CD14-positive monocyte (primary cell): ENCODE measurements at regions not wholly inside any gene's neighbourhood (a gene's known extent, or its start where the extent isn't known, plus 50 kb on each side); places are given as distances from the start of the nearest gene placed in this dataset.

Source experiments
- DNase-seq, 3 donors: peaks; one replicate each; pipeline ENCODE4 v3.0.0-alpha.2; 2011 to 2022
- H2AFZ ChIP-seq: 2 replicates; pipeline ENCODE4 v1.6.0; 2012; ENCODE audit warnings: mild to moderate bottlenecking, low read depth, low read length, inconsistent platforms; ENCODE audit not compliant: insufficient read depth, poor library complexity, severe bottlenecking
- H3K27ac ChIP-seq, 2 donors: 1 replicate in 1 of 2; 2 replicates in 1 of 2; pipeline ENCODE4 v1.5.1; 2012 to 2013; ENCODE audit warnings: low read length in 2 of 2, control low read depth in 1 of 2, inconsistent platforms in 1 of 2, low read depth in 1 of 2, mild to moderate bottlenecking in 1 of 2
- H3K27me3 ChIP-seq, 2 donors: one replicate each; pipeline versions ENCODE4 v1.6.0 to v1.6.1; 2011 to 2013; ENCODE audit warnings: low read length in 2 of 2; ENCODE audit not compliant: control insufficient read depth in 2 of 2, insufficient read depth in 2 of 2
- H3K36me3 ChIP-seq, 2 donors: replicated peaks in 1 of 2; 1 replicate in 1 of 2; 2 replicates in 1 of 2; pipeline versions ENCODE4 v1.5.1 to v1.6.1; 2012 to 2013; ENCODE audit warnings: low read length in 2 of 2, control low read depth in 1 of 2, inconsistent platforms in 1 of 2, mild to moderate bottlenecking in 1 of 2; ENCODE audit not compliant: insufficient read depth in 2 of 2, control insufficient read depth in 1 of 2
- H3K4me1 ChIP-seq, 2 donors: 1 replicate in 1 of 2; 2 replicates in 1 of 2; pipeline versions ENCODE4 v1.5.1 to v1.6.1; 2012 to 2013; ENCODE audit warnings: low read length in 2 of 2, control low read depth in 1 of 2, inconsistent platforms in 1 of 2, mild to moderate bottlenecking in 1 of 2, moderate library complexity in 1 of 2; ENCODE audit not compliant: insufficient read depth in 2 of 2, control insufficient read depth in 1 of 2
- H3K4me2 ChIP-seq: replicated peaks from 2 replicates; pipeline ENCODE3; 2012; ENCODE audit warnings: low read length, moderate library complexity, mild to moderate bottlenecking; ENCODE audit not compliant: poor library complexity, severe bottlenecking; ENCODE audit errors: extremely low read depth
- H3K4me3 ChIP-seq, 3 experiments: fragments of 200-600 bp in 1 of 3; sonication (generic) in 1 of 3; replicated peaks in 1 of 3; 1 replicate in 2 of 3; 2 replicates in 1 of 3; pipeline ENCODE4 v1.5.1; 2011 to 2013; ENCODE audit warnings: low read length in 3 of 3, mild to moderate bottlenecking in 3 of 3, control low read depth in 2 of 3, low read depth in 2 of 3, inconsistent platforms in 1 of 3, moderate library complexity in 1 of 3
- H3K79me2 ChIP-seq: 2 replicates; pipeline ENCODE4 v1.6.0; 2012; ENCODE audit warnings: mild to moderate bottlenecking, control low read depth, inconsistent platforms, low read length, moderate library complexity; ENCODE audit not compliant: insufficient read depth
- H3K9ac ChIP-seq: 2 replicates; pipeline ENCODE4 v1.6.0; 2017; ENCODE audit warnings: low read length, mild to moderate bottlenecking; ENCODE audit not compliant: insufficient read depth, poor library complexity, severe bottlenecking
- H3K9me3 ChIP-seq, 2 donors: replicated peaks in 1 of 2; 1 replicate in 1 of 2; 2 replicates in 1 of 2; pipeline versions ENCODE4 v1.5.1 to v1.6.1; 2012 to 2013; ENCODE audit warnings: low read length in 2 of 2, control low read depth in 1 of 2; ENCODE audit not compliant: control insufficient read depth in 1 of 2, insufficient read depth in 1 of 2
- H4K20me1 ChIP-seq: 2 replicates; pipeline ENCODE4 v1.6.0; 2012; ENCODE audit warnings: mild to moderate bottlenecking, low read length, control low read depth, moderate library complexity; ENCODE audit not compliant: insufficient read depth
- H3K27ac Mint-ChIP-seq, 7 donors: one replicate each; pipeline ENCODE4 v1.8.0; 2020; ENCODE audit warnings: mild to moderate bottlenecking in 7 of 7, mixed read lengths in 7 of 7, moderate library complexity in 6 of 7, inconsistent platforms in 2 of 7
- H3K27me3 Mint-ChIP-seq, 3 donors: one replicate each; pipeline ENCODE4 v1.8.0; 2021 to 2022; ENCODE audit warnings: low read depth in 3 of 3, mild to moderate bottlenecking in 3 of 3, mixed read lengths in 3 of 3, moderate library complexity in 3 of 3, inconsistent platforms in 1 of 3
- H3K36me3 Mint-ChIP-seq, 2 donors: one replicate each; pipeline ENCODE4 v1.8.0; 2020; ENCODE audit warnings: mixed read lengths in 2 of 2, inconsistent platforms in 1 of 2, mild to moderate bottlenecking in 1 of 2
- H3K4me1 Mint-ChIP-seq: one replicate; pipeline ENCODE4 v1.8.0; 2020; ENCODE audit warnings: mild to moderate bottlenecking, mixed read lengths
- H3K4me3 Mint-ChIP-seq, 2 donors: one replicate each; pipeline ENCODE4 v1.8.0; 2020; ENCODE audit warnings: mild to moderate bottlenecking in 2 of 2, mixed read lengths in 2 of 2, moderate library complexity in 1 of 2
- H3K9me3 Mint-ChIP-seq, 7 donors: one replicate each; pipeline ENCODE4 v1.8.0; 2020 to 2022; ENCODE audit warnings: mixed read lengths in 7 of 7, mild to moderate bottlenecking in 6 of 7, moderate library complexity in 6 of 7, inconsistent platforms in 2 of 7
- WGBS: methylation state at CpG from one replicate; pipeline ENCODE4 v1.1.5; 2013; ENCODE audit warnings: missing lambda C conversion rate; ENCODE audit not compliant: insufficient coverage; 5-methylcytosine and 5-hydroxymethylcytosine counted together
- intact Hi-C, 2 donors: fragments of 100-400 bp; cut with micrococcal nuclease; formaldehyde crosslinking; loops; one replicate each; pipeline versions ENCODE4 v1.15.0 to v1.15.1; 2023
- TF ChIP-seq, protein P1 (sequence below): fragments of 200-600 bp; IDR thresholded peaks from one replicate; pipeline ENCODE4 v1.8.0; 2022; ENCODE audit warnings: antibody characterized with exemption, mild to moderate bottlenecking

DNA sequence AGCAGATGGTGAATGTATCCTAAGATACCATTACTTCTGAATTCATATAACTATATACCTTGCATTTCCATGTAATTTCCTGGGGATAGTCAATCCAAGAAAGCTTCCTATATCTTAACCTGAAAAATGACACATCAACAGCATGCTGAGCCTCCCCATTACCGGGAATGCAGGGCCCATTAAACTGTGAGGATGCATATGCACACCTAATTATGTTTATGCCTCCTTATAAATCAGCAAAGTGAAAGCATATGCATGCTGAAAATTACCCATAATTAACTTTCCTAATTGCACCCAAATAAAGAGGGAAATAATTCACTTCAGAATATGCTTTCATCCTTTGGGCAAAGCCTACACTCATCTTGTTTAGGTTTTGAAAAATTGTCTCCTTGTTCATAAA lies 663.0 kb downstream of the KCNA4 start:
- Histone ChIP-seq H3K27ac (no peak overlapping the region), H3K27me3 (no peaks in the 10 kb centered on the region), H3K36me3 (no peaks in the 10 kb centered on the region), H3K79me2 (no peaks in the 10 kb centered on the region), H3K4me1 (no peaks in the 10 kb centered on the region), H2AFZ (no peak overlapping the region), H3K9me3 (no peaks in the 10 kb centered on the region), H3K4me2 (no peak overlapping the region), H3K9ac (no peak overlapping the region), H3K4me3 (no peak overlapping the region), H4K20me1 (no peaks in the 10 kb centered on the region)
- DNase-seq, result no peak
- TF ChIP-seq, protein P1, sequence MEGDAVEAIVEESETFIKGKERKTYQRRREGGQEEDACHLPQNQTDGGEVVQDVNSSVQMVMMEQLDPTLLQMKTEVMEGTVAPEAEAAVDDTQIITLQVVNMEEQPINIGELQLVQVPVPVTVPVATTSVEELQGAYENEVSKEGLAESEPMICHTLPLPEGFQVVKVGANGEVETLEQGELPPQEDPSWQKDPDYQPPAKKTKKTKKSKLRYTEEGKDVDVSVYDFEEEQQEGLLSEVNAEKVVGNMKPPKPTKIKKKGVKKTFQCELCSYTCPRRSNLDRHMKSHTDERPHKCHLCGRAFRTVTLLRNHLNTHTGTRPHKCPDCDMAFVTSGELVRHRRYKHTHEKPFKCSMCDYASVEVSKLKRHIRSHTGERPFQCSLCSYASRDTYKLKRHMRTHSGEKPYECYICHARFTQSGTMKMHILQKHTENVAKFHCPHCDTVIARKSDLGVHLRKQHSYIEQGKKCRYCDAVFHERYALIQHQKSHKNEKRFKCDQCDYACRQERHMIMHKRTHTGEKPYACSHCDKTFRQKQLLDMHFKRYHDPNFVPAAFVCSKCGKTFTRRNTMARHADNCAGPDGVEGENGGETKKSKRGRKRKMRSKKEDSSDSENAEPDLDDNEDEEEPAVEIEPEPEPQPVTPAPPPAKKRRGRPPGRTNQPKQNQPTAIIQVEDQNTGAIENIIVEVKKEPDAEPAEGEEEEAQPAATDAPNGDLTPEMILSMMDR, result no peak
- no peaks in the 10 kb centered on the region for H3K4me1 Mint-ChIP-seq
- peaks cover 0 to 8% (median 0%) of the 10 kb centered on the region in 7 donors for H3K9me3 Mint-ChIP-seq
- intact Hi-C loops, result no loop called here
- H3K36me3 Mint-ChIP-seq, result no peaks in the 10 kb centered on the region
- H3K27ac Mint-ChIP-seq, result no peak overlapping the region
- no CpG with 5 or more reads among the region's 1 CpG for WGBS
- H3K27me3 Mint-ChIP-seq, result no peaks in the 10 kb centered on the region
- H3K4me3 Mint-ChIP-seq, result no peak overlapping the region

DNA sequence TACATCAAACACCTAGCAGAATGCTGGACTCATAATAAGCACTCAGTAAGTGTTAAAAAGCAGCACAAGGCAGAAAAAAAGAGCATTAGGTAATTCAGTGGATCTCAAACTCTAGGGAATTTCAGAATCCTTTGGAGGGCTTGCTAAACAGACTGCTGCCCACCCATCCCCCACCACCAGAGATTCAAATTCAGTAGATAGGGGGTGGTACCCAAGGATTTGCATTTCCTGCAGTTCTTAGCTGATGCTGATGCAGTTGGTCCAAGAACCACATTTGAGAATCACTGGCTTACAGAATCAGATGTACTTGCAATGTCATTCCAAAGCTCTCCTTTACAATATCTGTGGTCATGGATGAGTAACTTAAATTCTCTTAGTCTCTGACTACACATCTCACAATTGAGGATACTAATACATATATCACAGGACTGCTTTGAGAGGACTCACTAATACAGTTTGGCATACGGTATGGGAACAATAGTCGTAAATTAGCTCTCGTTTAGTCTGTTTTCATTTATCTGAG lies 664.5 kb downstream of the KCNA4 start:
- no CpG with 5 or more reads among the region's 3 CpGs for WGBS
- Mint-ChIP-seq H3K9me3 (peaks cover 0 to 8% (median 0%) of the 10 kb centered on the region in 7 donors), H3K4me1 (no peaks in the 10 kb centered on the region), H3K4me3 (no peak overlapping the region), H3K36me3 (no peaks in the 10 kb centered on the region), H3K27ac (no peak overlapping the region), H3K27me3 (no peaks in the 10 kb centered on the region)
- no peaks in the 10 kb centered on the region for H4K20me1 ChIP-seq
- no peaks in the 10 kb centered on the region for H3K4me1 ChIP-seq
- no peaks in the 10 kb centered on the region for H3K27me3 ChIP-seq
- H3K9ac ChIP-seq, result no peak overlapping the region
- H3K4me3 ChIP-seq, result no peak overlapping the region
- no peaks in the 10 kb centered on the region for H3K79me2 ChIP-seq
- no peak overlapping the region for H3K4me2 ChIP-seq
- TF ChIP-seq, protein P1, result no peak
- no peaks in the 10 kb centered on the region for H3K9me3 ChIP-seq
- intact Hi-C loops, result no loop called here
- H3K36me3 ChIP-seq, result no peaks in the 10 kb centered on the region
- H3K27ac ChIP-seq, result no peak overlapping the region
- no peak for DNase-seq
- no peak overlapping the region for H2AFZ ChIP-seq
